ENCODE measurements at regions not wholly inside any gene's neighbourhood (a gene's known extent, or its start where the extent isn't known, plus 50 kb on each side); places are given as distances from the start of the nearest gene placed in this dataset.

GRCh38 chr7:25503306-25503705, 275.0 kb upstream of the NPVF start:
- no peaks in the 10 kb centered on the region for H3K4me1 ChIP-seq (ENCODE audit: control insufficient read depth, insufficient read depth, low read length)
- no peaks in the 10 kb centered on the region for H3K27me3 ChIP-seq (ENCODE audit: control insufficient read depth, insufficient read depth, low read length)
- H3K9me3 ChIP-seq (ENCODE audit: control insufficient read depth, insufficient read depth, low read length): no peaks in the 10 kb centered on the region
- no peaks in the 10 kb centered on the region for H3K36me3 ChIP-seq (ENCODE audit: control insufficient read depth, insufficient read depth, low read length)
- no peak overlapping the region for H3K9ac ChIP-seq (ENCODE audit: low read depth, low read length)
- H3K4me3 ChIP-seq (ENCODE audit: low read depth, low read length): no peak overlapping the region

GRCh38 chr7:25512061-25512687, 283.9 kb upstream of the NPVF start:
- Histone ChIP-seq H3K4me1 (ENCODE audit: control insufficient read depth, insufficient read depth, low read length) (no peaks in the 10 kb centered on the region), H3K36me3 (ENCODE audit: control insufficient read depth, insufficient read depth, low read length) (no peaks in the 10 kb centered on the region), H3K9ac (ENCODE audit: low read depth, low read length) (no peak overlapping the region), H3K27me3 (ENCODE audit: control insufficient read depth, insufficient read depth, low read length) (no peaks in the 10 kb centered on the region), H3K4me3 (ENCODE audit: low read depth, low read length) (no peak overlapping the region), H3K9me3 (ENCODE audit: control insufficient read depth, insufficient read depth, low read length) (no peaks in the 10 kb centered on the region)

- Histone ChIP-seq H3K36me3 (ENCODE audit: control insufficient read depth, insufficient read depth, low read length) (no peaks in the 10 kb centered on the region), H3K9ac (ENCODE audit: low read depth, low read length) (no peak overlapping the region), H3K27me3 (ENCODE audit: control insufficient read depth, insufficient read depth, low read length) (no peaks in the 10 kb centered on the region), H3K4me1 (ENCODE audit: control insufficient read depth, insufficient read depth, low read length) (no peaks in the 10 kb centered on the region), H3K9me3 (ENCODE audit: control insufficient read depth, insufficient read depth, low read length) (no peaks in the 10 kb centered on the region), H3K4me3 (ENCODE audit: low read depth, low read length) (no peak overlapping the region)
These were observed 287.5 kb upstream of the NPVF start for GRCh38 chr7:25515633-25516275.

GRCh38 chr7:25517906-25518305, 289.6 kb upstream of the NPVF start:
- no peak overlapping the region for H3K4me3 ChIP-seq (ENCODE audit: low read depth, low read length)
- H3K4me1 ChIP-seq (ENCODE audit: control insufficient read depth, insufficient read depth, low read length): no peaks in the 10 kb centered on the region
- H3K9me3 ChIP-seq (ENCODE audit: control insufficient read depth, insufficient read depth, low read length): no peaks in the 10 kb centered on the region
- H3K27me3 ChIP-seq (ENCODE audit: control insufficient read depth, insufficient read depth, low read length): no peaks in the 10 kb centered on the region
- H3K9ac ChIP-seq (ENCODE audit: low read depth, low read length): no peak overlapping the region
- H3K36me3 ChIP-seq (ENCODE audit: control insufficient read depth, insufficient read depth, low read length): no peaks in the 10 kb centered on the region

GRCh38 chr7:25520017-25520416, 291.7 kb upstream of the NPVF start:
- H3K36me3 ChIP-seq (ENCODE audit: control insufficient read depth, insufficient read depth, low read length): no peaks in the 10 kb centered on the region
- no peaks in the 10 kb centered on the region for H3K27me3 ChIP-seq (ENCODE audit: control insufficient read depth, insufficient read depth, low read length)

GRCh38 chr7:25520516-25520915, 292.2 kb upstream of the NPVF start:
- Histone ChIP-seq H3K4me3 (ENCODE audit: low read depth, low read length) (no peak overlapping the region), H3K9me3 (ENCODE audit: control insufficient read depth, insufficient read depth, low read length) (no peaks in the 10 kb centered on the region), H3K36me3 (ENCODE audit: control insufficient read depth, insufficient read depth, low read length) (no peaks in the 10 kb centered on the region), H3K9ac (ENCODE audit: low read depth, low read length) (no peak overlapping the region), H3K4me1 (ENCODE audit: control insufficient read depth, insufficient read depth, low read length) (no peaks in the 10 kb centered on the region), H3K27me3 (ENCODE audit: control insufficient read depth, insufficient read depth, low read length) (no peaks in the 10 kb centered on the region)

More at GRCh38 chr7:25520017-25520416, 291.7 kb upstream of the NPVF start:
- no peaks in the 10 kb centered on the region for H3K9me3 ChIP-seq (ENCODE audit: control insufficient read depth, insufficient read depth, low read length)
- no peaks in the 10 kb centered on the region for H3K4me1 ChIP-seq (ENCODE audit: control insufficient read depth, insufficient read depth, low read length)
- no peak overlapping the region for H3K4me3 ChIP-seq (ENCODE audit: low read depth, low read length)
- no peak overlapping the region for H3K9ac ChIP-seq (ENCODE audit: low read depth, low read length)

GRCh38 chr7:25521236-25521635, 292.9 kb upstream of the NPVF start:
- Histone ChIP-seq H3K27me3 (ENCODE audit: control insufficient read depth, insufficient read depth, low read length) (no peaks in the 10 kb centered on the region), H3K9me3 (ENCODE audit: control insufficient read depth, insufficient read depth, low read length) (no peaks in the 10 kb centered on the region), H3K4me1 (ENCODE audit: control insufficient read depth, insufficient read depth, low read length) (no peaks in the 10 kb centered on the region), H3K9ac (ENCODE audit: low read depth, low read length) (no peak overlapping the region), H3K4me3 (ENCODE audit: low read depth, low read length) (no peak overlapping the region), H3K36me3 (ENCODE audit: control insufficient read depth, insufficient read depth, low read length) (no peaks in the 10 kb centered on the region)

GRCh38 chr7:25522727-25523126, 294.4 kb upstream of the NPVF start:
- Histone ChIP-seq H3K4me3 (ENCODE audit: low read depth, low read length) (no peak overlapping the region), H3K36me3 (ENCODE audit: control insufficient read depth, insufficient read depth, low read length) (no peaks in the 10 kb centered on the region), H3K9ac (ENCODE audit: low read depth, low read length) (no peak overlapping the region), H3K9me3 (ENCODE audit: control insufficient read depth, insufficient read depth, low read length) (no peaks in the 10 kb centered on the region), H3K4me1 (ENCODE audit: control insufficient read depth, insufficient read depth, low read length) (no peaks in the 10 kb centered on the region), H3K27me3 (ENCODE audit: control insufficient read depth, insufficient read depth, low read length) (no peaks in the 10 kb centered on the region)

GRCh38 chr7:25527665-25528170, 299.4 kb upstream of the NPVF start:
- Histone ChIP-seq H3K27me3 (ENCODE audit: control insufficient read depth, insufficient read depth, low read length) (no peaks in the 10 kb centered on the region), H3K4me1 (ENCODE audit: control insufficient read depth, insufficient read depth, low read length) (no peaks in the 10 kb centered on the region), H3K36me3 (ENCODE audit: control insufficient read depth, insufficient read depth, low read length) (no peaks in the 10 kb centered on the region), H3K9me3 (ENCODE audit: control insufficient read depth, insufficient read depth, low read length) (no peaks in the 10 kb centered on the region), H3K4me3 (ENCODE audit: low read depth, low read length) (no peak overlapping the region), H3K9ac (ENCODE audit: low read depth, low read length) (no peak overlapping the region)

GRCh38 chr7:25529320-25529719, 301.0 kb upstream of the NPVF start:
- no peaks in the 10 kb centered on the region for H3K27me3 ChIP-seq (ENCODE audit: control insufficient read depth, insufficient read depth, low read length)
- no peak overlapping the region for H3K9ac ChIP-seq (ENCODE audit: low read depth, low read length)
- H3K36me3 ChIP-seq (ENCODE audit: control insufficient read depth, insufficient read depth, low read length): no peaks in the 10 kb centered on the region
- no peak overlapping the region for H3K4me3 ChIP-seq (ENCODE audit: low read depth, low read length)
- no peaks in the 10 kb centered on the region for H3K4me1 ChIP-seq (ENCODE audit: control insufficient read depth, insufficient read depth, low read length)
- H3K9me3 ChIP-seq (ENCODE audit: control insufficient read depth, insufficient read depth, low read length): no peaks in the 10 kb centered on the region

- no peaks in the 10 kb centered on the region for H3K27me3 ChIP-seq (ENCODE audit: control insufficient read depth, insufficient read depth, low read length)
- no peak overlapping the region for H3K4me3 ChIP-seq (ENCODE audit: low read depth, low read length)
- H3K4me1 ChIP-seq (ENCODE audit: control insufficient read depth, insufficient read depth, low read length): no peaks in the 10 kb centered on the region
- no peaks in the 10 kb centered on the region for H3K9me3 ChIP-seq (ENCODE audit: control insufficient read depth, insufficient read depth, low read length)
- H3K9ac ChIP-seq (ENCODE audit: low read depth, low read length): no peak overlapping the region
- H3K36me3 ChIP-seq (ENCODE audit: control insufficient read depth, insufficient read depth, low read length): no peaks in the 10 kb centered on the region
These were observed 308.6 kb upstream of the NPVF start for GRCh38 chr7:25536851-25537250.

GRCh38 chr7:25537662-25538375, 309.5 kb upstream of the NPVF start:
- no peaks in the 10 kb centered on the region for H3K9me3 ChIP-seq (ENCODE audit: control insufficient read depth, insufficient read depth, low read length)
- H3K9ac ChIP-seq (ENCODE audit: low read depth, low read length): no peak overlapping the region
- H3K4me3 ChIP-seq (ENCODE audit: low read depth, low read length): no peak overlapping the region
- no peaks in the 10 kb centered on the region for H3K36me3 ChIP-seq (ENCODE audit: control insufficient read depth, insufficient read depth, low read length)
- H3K27me3 ChIP-seq (ENCODE audit: control insufficient read depth, insufficient read depth, low read length): no peaks in the 10 kb centered on the region
- H3K4me1 ChIP-seq (ENCODE audit: control insufficient read depth, insufficient read depth, low read length): no peaks in the 10 kb centered on the region

Data from iPS-15b (cell line).